ENCODE measurements at regions not wholly inside any gene's neighbourhood (a gene's known extent, or its start where the extent isn't known, plus 50 kb on each side); places are given as distances from the start of the nearest gene placed in this dataset.

DNA sequence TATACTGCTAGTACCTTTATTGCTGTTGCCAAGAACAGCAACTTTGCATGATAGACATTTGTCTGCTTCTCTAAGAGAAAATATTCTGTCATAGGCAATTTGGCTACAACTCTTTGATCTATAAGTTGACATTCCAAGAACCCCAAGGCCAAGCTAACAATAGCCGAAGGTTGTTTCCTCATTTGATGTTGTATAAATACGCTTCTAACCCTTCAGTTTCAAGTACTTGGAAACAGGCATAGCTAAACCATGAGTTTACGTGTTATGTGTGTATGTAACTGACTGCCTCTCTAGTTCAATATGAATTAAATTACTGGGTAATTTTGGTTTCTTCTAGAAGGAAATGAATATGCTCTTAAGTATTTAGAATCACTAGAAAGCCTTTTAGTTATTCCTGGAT, 1034.0 kb downstream of the TLE4 start:
- H3K27ac ChIP-seq (ENCODE audit: low read length): no peak overlapping the region
- intact Hi-C loops (cut with micrococcal nuclease; ENCODE audit: unreplicated experiment) (no loop called here), in situ Hi-C loops (cut with HindIII; ENCODE audit: low pct_unique_long_range_greater_than_20kb, low sequenced_read_pairs) (no loop called here)
- no peak overlapping the region for H3K4me3 ChIP-seq (ENCODE audit: low read depth in 2 of 2, low read length in 2 of 2)
- H3K4me1 ChIP-seq (ENCODE audit: control insufficient read depth, insufficient read depth, low read length): no peaks in the 10 kb centered on the region
- no peaks in the 10 kb centered on the region for H3K36me3 ChIP-seq (ENCODE audit: control insufficient read depth, insufficient read depth, low read length)
- DNase-seq (ENCODE audit: low read depth, low spot score) (no peak), ATAC-seq (no peak)
- ChIA-PET POLR2A (no interaction called here), CTCF (no interaction called here)
- no peak for TF ChIP-seq TCF7L2 (IDR thresholded peaks at IDR 0.05; ENCODE audit: low read depth, low read length)
- no peak for TF ChIP-seq POLR2AphosphoS5 (IDR thresholded peaks at IDR 0.05; ENCODE audit: low read depth, low read length)
- TF ChIP-seq, protein P1, sequence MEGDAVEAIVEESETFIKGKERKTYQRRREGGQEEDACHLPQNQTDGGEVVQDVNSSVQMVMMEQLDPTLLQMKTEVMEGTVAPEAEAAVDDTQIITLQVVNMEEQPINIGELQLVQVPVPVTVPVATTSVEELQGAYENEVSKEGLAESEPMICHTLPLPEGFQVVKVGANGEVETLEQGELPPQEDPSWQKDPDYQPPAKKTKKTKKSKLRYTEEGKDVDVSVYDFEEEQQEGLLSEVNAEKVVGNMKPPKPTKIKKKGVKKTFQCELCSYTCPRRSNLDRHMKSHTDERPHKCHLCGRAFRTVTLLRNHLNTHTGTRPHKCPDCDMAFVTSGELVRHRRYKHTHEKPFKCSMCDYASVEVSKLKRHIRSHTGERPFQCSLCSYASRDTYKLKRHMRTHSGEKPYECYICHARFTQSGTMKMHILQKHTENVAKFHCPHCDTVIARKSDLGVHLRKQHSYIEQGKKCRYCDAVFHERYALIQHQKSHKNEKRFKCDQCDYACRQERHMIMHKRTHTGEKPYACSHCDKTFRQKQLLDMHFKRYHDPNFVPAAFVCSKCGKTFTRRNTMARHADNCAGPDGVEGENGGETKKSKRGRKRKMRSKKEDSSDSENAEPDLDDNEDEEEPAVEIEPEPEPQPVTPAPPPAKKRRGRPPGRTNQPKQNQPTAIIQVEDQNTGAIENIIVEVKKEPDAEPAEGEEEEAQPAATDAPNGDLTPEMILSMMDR (IDR thresholded peaks at IDR 0.05): no peak
- TF ChIP-seq, protein P2, sequence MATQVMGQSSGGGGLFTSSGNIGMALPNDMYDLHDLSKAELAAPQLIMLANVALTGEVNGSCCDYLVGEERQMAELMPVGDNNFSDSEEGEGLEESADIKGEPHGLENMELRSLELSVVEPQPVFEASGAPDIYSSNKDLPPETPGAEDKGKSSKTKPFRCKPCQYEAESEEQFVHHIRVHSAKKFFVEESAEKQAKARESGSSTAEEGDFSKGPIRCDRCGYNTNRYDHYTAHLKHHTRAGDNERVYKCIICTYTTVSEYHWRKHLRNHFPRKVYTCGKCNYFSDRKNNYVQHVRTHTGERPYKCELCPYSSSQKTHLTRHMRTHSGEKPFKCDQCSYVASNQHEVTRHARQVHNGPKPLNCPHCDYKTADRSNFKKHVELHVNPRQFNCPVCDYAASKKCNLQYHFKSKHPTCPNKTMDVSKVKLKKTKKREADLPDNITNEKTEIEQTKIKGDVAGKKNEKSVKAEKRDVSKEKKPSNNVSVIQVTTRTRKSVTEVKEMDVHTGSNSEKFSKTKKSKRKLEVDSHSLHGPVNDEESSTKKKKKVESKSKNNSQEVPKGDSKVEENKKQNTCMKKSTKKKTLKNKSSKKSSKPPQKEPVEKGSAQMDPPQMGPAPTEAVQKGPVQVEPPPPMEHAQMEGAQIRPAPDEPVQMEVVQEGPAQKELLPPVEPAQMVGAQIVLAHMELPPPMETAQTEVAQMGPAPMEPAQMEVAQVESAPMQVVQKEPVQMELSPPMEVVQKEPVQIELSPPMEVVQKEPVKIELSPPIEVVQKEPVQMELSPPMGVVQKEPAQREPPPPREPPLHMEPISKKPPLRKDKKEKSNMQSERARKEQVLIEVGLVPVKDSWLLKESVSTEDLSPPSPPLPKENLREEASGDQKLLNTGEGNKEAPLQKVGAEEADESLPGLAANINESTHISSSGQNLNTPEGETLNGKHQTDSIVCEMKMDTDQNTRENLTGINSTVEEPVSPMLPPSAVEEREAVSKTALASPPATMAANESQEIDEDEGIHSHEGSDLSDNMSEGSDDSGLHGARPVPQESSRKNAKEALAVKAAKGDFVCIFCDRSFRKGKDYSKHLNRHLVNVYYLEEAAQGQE (IDR thresholded peaks at IDR 0.05; ENCODE audit: insufficient read depth in 1 of 2, low read depth in 2 of 2, low read length in 1 of 2): no peak
- TF ChIP-seq SIN3A (IDR thresholded peaks at IDR 0.05; ENCODE audit: borderline replicate concordance, insufficient read depth, low read depth, low read length): no peak
- BruUV-seq (replicated peaks): no TSS peak
- H3K9me3 ChIP-seq (ENCODE audit: control insufficient read depth, insufficient read depth, low read depth, low read length): no peaks in the 10 kb centered on the region
- H3K27me3 ChIP-seq (ENCODE audit: control insufficient read depth, insufficient read depth, low read length): no peaks in the 10 kb centered on the region

DNA sequence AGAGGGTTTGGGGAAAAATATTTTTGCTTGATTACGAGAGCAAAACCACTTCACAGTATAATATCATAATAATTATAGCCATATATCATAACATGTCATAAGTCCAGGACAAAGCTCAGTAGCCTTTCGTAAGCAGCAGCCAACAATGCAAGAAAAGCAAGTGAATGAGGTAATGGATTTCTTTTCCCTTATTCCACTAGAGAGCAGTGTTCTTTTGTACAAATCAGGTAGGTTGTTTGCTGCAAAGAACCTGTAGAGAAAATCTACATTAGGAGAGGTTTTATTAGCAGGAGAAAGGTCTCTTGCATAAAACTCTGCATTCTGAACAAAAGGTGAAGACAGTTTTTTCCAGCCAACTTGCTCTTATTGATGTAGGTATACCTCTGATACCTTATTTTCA, 1033.4 kb downstream of the TLE4 start:
- Histone ChIP-seq H3K27me3 (ENCODE audit: control insufficient read depth, insufficient read depth, low read length) (no peaks in the 10 kb centered on the region), H3K36me3 (ENCODE audit: control insufficient read depth, insufficient read depth, low read length) (no peaks in the 10 kb centered on the region), H3K4me3 (ENCODE audit: low read depth in 2 of 2, low read length in 2 of 2) (no peak overlapping the region), H3K4me1 (ENCODE audit: control insufficient read depth, insufficient read depth, low read length) (no peaks in the 10 kb centered on the region), H3K9me3 (ENCODE audit: control insufficient read depth, insufficient read depth, low read depth, low read length) (no peaks in the 10 kb centered on the region), H3K27ac (ENCODE audit: low read length) (no peak overlapping the region)
- in situ Hi-C loops (cut with HindIII; ENCODE audit: low pct_unique_long_range_greater_than_20kb, low sequenced_read_pairs) (no loop called here), intact Hi-C loops (cut with micrococcal nuclease; ENCODE audit: unreplicated experiment) (no loop called here)
- BruUV-seq (replicated peaks): no TSS peak
- ATAC-seq (no peak), DNase-seq (ENCODE audit: low read depth, low spot score) (peak; percentile 8)
- TF ChIP-seq, protein P1 (IDR thresholded peaks at IDR 0.05): no peak; the same call in 1 of the 2 replicates
- TF ChIP-seq SIN3A (IDR thresholded peaks at IDR 0.05; ENCODE audit: borderline replicate concordance, insufficient read depth, low read depth, low read length) (no peak), TCF7L2 (IDR thresholded peaks at IDR 0.05; ENCODE audit: low read depth, low read length) (no peak), POLR2AphosphoS5 (IDR thresholded peaks at IDR 0.05; ENCODE audit: low read depth, low read length) (no peak)
- TF ChIP-seq, protein P2 (IDR thresholded peaks at IDR 0.05; ENCODE audit: insufficient read depth in 1 of 2, low read depth in 2 of 2, low read length in 1 of 2): no peak
- POLR2A ChIA-PET: no interaction called here
- CTCF ChIA-PET: no interaction called here

All from Panc1 (cell line).